Colonic mucosa (tissue), 4 donors: ENCODE measurements at regions not wholly inside any gene's neighbourhood (a gene's known extent, or its start where the extent isn't known, plus 50 kb on each side); places are given as distances from the start of the nearest gene placed in this dataset.

Experiments used
- DNase-seq: peaks from one replicate; pipeline ENCODE4 v3.0.0-alpha.2; 2020
- H3K27ac ChIP-seq: fragments of 200-600 bp; one replicate; pipeline ENCODE4 v1.8.0; 2021
- H3K27me3 ChIP-seq: fragments of 200-600 bp; one replicate; pipeline ENCODE4 v1.8.0; 2021
- H3K36me3 ChIP-seq: fragments of 200-600 bp; one replicate; pipeline ENCODE4 v1.8.0; 2021
- H3K4me1 ChIP-seq: fragments of 200-600 bp; one replicate; pipeline ENCODE4 v1.8.0; 2021; ENCODE audit warnings: mild to moderate bottlenecking
- H3K4me3 ChIP-seq: fragments of 200-600 bp; one replicate; pipeline ENCODE4 v1.8.0; 2021
- H3K9ac ChIP-seq, 2 donors: one replicate each; pipeline ENCODE4 v1.7.0; 2013; ENCODE audit warnings: control low read depth in 2 of 2, low read depth in 2 of 2, low read length in 2 of 2
- H3K9me3 ChIP-seq: fragments of 200-600 bp; one replicate; pipeline ENCODE4 v1.8.0; 2021
- CTCF ChIP-seq: fragments of 200-600 bp; IDR thresholded peaks from one replicate; pipeline ENCODE4 v1.8.0; 2022; ENCODE audit warnings: antibody characterized with exemption, mild to moderate bottlenecking
- intact Hi-C: fragments of 100-400 bp; cut with DNase I; formaldehyde crosslinking; loops from one replicate; pipeline ENCODE4 v1.14.1; 2022
- donor health status: healthy.
- donor health status: DM: no; HTN: no; CAD: no.
- donor health status: DM: no; HTN: no; CAD: no.

- Histone ChIP-seq H3K9me3 (no peaks in the 10 kb centered on the region), H3K4me1 (no peaks in the 10 kb centered on the region), H3K9ac (no peak overlapping the region), H3K27me3 (no peaks in the 10 kb centered on the region), H3K36me3 (no peaks in the 10 kb centered on the region), H3K27ac (no peak overlapping the region), H3K4me3 (no peak overlapping the region)
- no peak for DNase-seq
- intact Hi-C loops, result no loop called here
- no peak for TF ChIP-seq CTCF
Observed at GRCh38 chr9:71237051-71237450, 115.6 kb upstream of the TRPM3 start.

GRCh38 chr9:71233646-71234045 lies 112.2 kb upstream of the TRPM3 start:
- Histone ChIP-seq H3K9me3 (no peaks in the 10 kb centered on the region), H3K27ac (no peak overlapping the region), H3K27me3 (no peaks in the 10 kb centered on the region), H3K4me1 (no peaks in the 10 kb centered on the region), H3K4me3 (no peak overlapping the region), H3K9ac (no peak overlapping the region), H3K36me3 (no peaks in the 10 kb centered on the region)
- intact Hi-C loops, result no loop called here
- no peak for DNase-seq
- TF ChIP-seq CTCF, result no peak

GRCh38 chr9:71223953-71224538 lies 102.6 kb upstream of the TRPM3 start:
- no peaks in the 10 kb centered on the region for H3K4me1 ChIP-seq
- H3K4me3 ChIP-seq, result no peak overlapping the region
- H3K9me3 ChIP-seq, result no peaks in the 10 kb centered on the region
- H3K27me3 ChIP-seq, result no peaks in the 10 kb centered on the region
- no peak overlapping the region for H3K27ac ChIP-seq
- TF ChIP-seq CTCF, result no peak
- no peaks in the 10 kb centered on the region for H3K36me3 ChIP-seq
- DNase-seq, result no peak
- intact Hi-C loops, result no loop called here
- H3K9ac ChIP-seq, result no peak overlapping the region

GRCh38 chr9:71218774-71219173 lies 97.4 kb upstream of the TRPM3 start:
- DNase-seq, result no peak
- Histone ChIP-seq H3K9me3 (no peaks in the 10 kb centered on the region), H3K4me3 (no peak overlapping the region), H3K27me3 (no peaks in the 10 kb centered on the region), H3K36me3 (no peaks in the 10 kb centered on the region), H3K9ac (no peak overlapping the region), H3K27ac (no peak overlapping the region), H3K4me1 (no peaks in the 10 kb centered on the region)
- TF ChIP-seq CTCF, result no peak
- intact Hi-C loops, result no loop called here

GRCh38 chr9:71213633-71214032 lies 92.2 kb upstream of the TRPM3 start:
- no peaks in the 10 kb centered on the region for H3K36me3 ChIP-seq
- H3K9me3 ChIP-seq, result no peaks in the 10 kb centered on the region
- no peak overlapping the region for H3K4me3 ChIP-seq
- no peak overlapping the region for H3K27ac ChIP-seq
- intact Hi-C loops, result no loop called here
- no peak for TF ChIP-seq CTCF
- DNase-seq, result no peak
- no peaks in the 10 kb centered on the region for H3K4me1 ChIP-seq
- H3K27me3 ChIP-seq, result no peaks in the 10 kb centered on the region
- no peak overlapping the region for H3K9ac ChIP-seq
